B cell (primary cell): ENCODE measurements at regions not wholly inside any gene's neighbourhood (a gene's known extent, or its start where the extent isn't known, plus 50 kb on each side); places are given as distances from the start of the nearest gene placed in this dataset.

ENCODE experiments used
- ATAC-seq: fragments of 200-7000 bp; cut with Tn5 transposase; one replicate; pipeline ENCODE4 v1.10.0; 2021; ENCODE audit warnings: low read depth, mild to moderate bottlenecking, moderate number of reproducible peaks, moderate library complexity
- CTCF ChIA-PET: fragments of 350-600 bp; sonication (Branson Sonifier 250); formaldehyde crosslinking; loops from one replicate; lab custom pipeline; 2021; ENCODE audit warnings: antibody characterized with exemption, inconsistent platforms; lab: Charles Lee
- POLR2A ChIA-PET: fragments of 350-600 bp; sonication (Branson Sonifier 250); formaldehyde crosslinking; loops from one replicate; lab custom pipeline; 2021; ENCODE audit warnings: antibody characterized with exemption; lab: Charles Lee
- DNase-seq: peaks from one replicate; pipeline ENCODE4 v3.0.0; 2013
- H2AFZ ChIP-seq: 2 replicates; pipeline ENCODE4 v1.6.1; 2012; ENCODE audit warnings: mild to moderate bottlenecking, low read depth, low read length; ENCODE audit not compliant: insufficient read depth, poor library complexity, severe bottlenecking
- H3K27ac ChIP-seq, 2 donors: 1 replicate in 1 of 2; 2 replicates in 1 of 2; pipeline ENCODE4 v1.5.1; 2012 to 2013; ENCODE audit warnings: low read length in 2 of 2, mild to moderate bottlenecking in 2 of 2, moderate library complexity in 1 of 2
- H3K27me3 ChIP-seq, 4 experiments: fragments of 200-600 bp in 1 of 4; sonication (generic) in 1 of 4; replicated peaks in 1 of 4; 1 replicate in 2 of 4; 2 replicates in 2 of 4; pipeline versions ENCODE4 v1.6.1 to v1.7.0; 2013 to 2016; ENCODE audit warnings: low read length in 3 of 4, mild to moderate bottlenecking in 2 of 4, mixed read lengths in 1 of 4, moderate library complexity in 1 of 4; ENCODE audit not compliant: insufficient read depth in 4 of 4, control insufficient read depth in 3 of 4; ENCODE audit errors: control extremely low read depth in 1 of 4
- H3K36me3 ChIP-seq, 2 experiments: replicated peaks in 1 of 2; 1 replicate in 1 of 2; 2 replicates in 1 of 2; pipeline versions ENCODE4 v1.6.1 to v1.7.1; 2013; ENCODE audit warnings: low read length in 1 of 2; ENCODE audit not compliant: insufficient read depth in 2 of 2, control insufficient read depth in 1 of 2; ENCODE audit errors: control extremely low read depth in 1 of 2, extremely low read depth in 1 of 2
- H3K4me1 ChIP-seq, 2 donors: fragments of 200-600 bp in 1 of 2; sonication (generic) in 1 of 2; 1 replicate in 1 of 2; 2 replicates in 1 of 2; pipeline versions ENCODE4 v1.5.1 to v1.6.1; 2013 to 2017; ENCODE audit warnings: low read length in 2 of 2; ENCODE audit not compliant: control insufficient read depth in 2 of 2, insufficient read depth in 2 of 2
- H3K4me2 ChIP-seq: replicated peaks from 2 replicates; pipeline ENCODE3; 2012; ENCODE audit warnings: mild to moderate bottlenecking, low read depth, low read length; ENCODE audit not compliant: poor library complexity, severe bottlenecking
- H3K4me3 ChIP-seq, 5 experiments: fragments of 200-600 bp in 1 of 5; sonication (generic) in 1 of 5; 1 replicate in 3 of 5; 2 replicates in 2 of 5; pipeline versions ENCODE4 v1.5.1 to v1.7.0; 2011 to 2016; ENCODE audit warnings: low read length in 4 of 5, mild to moderate bottlenecking in 4 of 5, low read depth in 2 of 5, control low read depth in 1 of 5, moderate library complexity in 1 of 5; ENCODE audit not compliant: insufficient read depth in 1 of 5; ENCODE audit errors: control extremely low read depth in 1 of 5, extremely low read depth in 1 of 5
- H3K79me2 ChIP-seq: fragments of 200-600 bp; sonication (generic); one replicate; pipeline ENCODE4 v1.6.0; 2016; ENCODE audit warnings: low read length; ENCODE audit not compliant: control insufficient read depth, insufficient read depth
- H3K9ac ChIP-seq: fragments of 200-600 bp; sonication (generic); 2 replicates; pipeline ENCODE4 v1.6.1; 2017; ENCODE audit warnings: mild to moderate bottlenecking, low read length, moderate library complexity
- H3K9me3 ChIP-seq, 3 donors: one replicate each; pipeline versions ENCODE4 v1.6.1 to v1.7.1; 2013; ENCODE audit warnings: low read length in 2 of 3; ENCODE audit not compliant: control insufficient read depth in 2 of 3, insufficient read depth in 1 of 3; ENCODE audit errors: control extremely low read depth in 1 of 3
- H4K20me1 ChIP-seq: 2 replicates; pipeline ENCODE4 v1.6.0; 2012; ENCODE audit warnings: mild to moderate bottlenecking, low read length; ENCODE audit not compliant: insufficient read depth, control insufficient read depth, poor library complexity, severe bottlenecking
- H3K27ac Mint-ChIP-seq: one replicate; pipeline ENCODE4 v1.8.0; 2021; ENCODE audit warnings: mixed read lengths
- H3K27me3 Mint-ChIP-seq: one replicate; pipeline ENCODE4 v1.8.0; 2021; ENCODE audit warnings: mixed read lengths
- H3K4me1 Mint-ChIP-seq: one replicate; pipeline ENCODE4 v1.8.0; 2021; ENCODE audit warnings: mixed read lengths
- H3K4me3 Mint-ChIP-seq: one replicate; pipeline ENCODE4 v1.8.0; 2021; ENCODE audit warnings: mixed read lengths
- H3K9me3 Mint-ChIP-seq: one replicate; pipeline ENCODE4 v1.8.0; 2022; ENCODE audit warnings: mixed read lengths; ENCODE audit not compliant: insufficient read depth
- CTCF ChIP-seq: fragments of 200-600 bp; IDR thresholded peaks from one replicate; pipeline ENCODE4 v1.8.0; 2022; ENCODE audit warnings: antibody characterized with exemption, mild to moderate bottlenecking
- EZH2 ChIP-seq: IDR thresholded peaks from 2 replicates; pipeline ENCODE4 v1.6.1; 2012; ENCODE audit warnings: borderline replicate concordance, low read depth, mild to moderate bottlenecking, moderate library complexity, low read length; ENCODE audit not compliant: insufficient read depth, poor library complexity, severe bottlenecking
- WGBS: methylation state at CpG from one replicate; pipeline ENCODE4 v1.1.5; 2013; ENCODE audit warnings: missing lambda C conversion rate; ENCODE audit not compliant: insufficient coverage; 5-methylcytosine and 5-hydroxymethylcytosine counted together
- intact Hi-C: fragments of 100-400 bp; cut with micrococcal nuclease; formaldehyde crosslinking; loops from one replicate; pipeline ENCODE4 v1.10.0; 2022

GRCh38 chr4:189177130-189177529, 763.5 kb upstream of the FRG1 start:
- TF ChIP-seq EZH2 (no peak), CTCF (no peak)
- no peak for DNase-seq
- H3K9ac ChIP-seq, result no peak overlapping the region
- H3K27me3 ChIP-seq, result no peaks in the 10 kb centered on the region
- no peaks in the 10 kb centered on the region for H4K20me1 ChIP-seq
- ChIA-PET CTCF (no interaction called here), POLR2A (no interaction called here)
- H3K9me3 Mint-ChIP-seq, result no peaks in the 10 kb centered on the region
- H3K27me3 Mint-ChIP-seq, result no peaks in the 10 kb centered on the region
- no peak overlapping the region for H2AFZ ChIP-seq
- no peaks in the 10 kb centered on the region for H3K4me1 Mint-ChIP-seq
- H3K4me3 ChIP-seq, result no peak overlapping the region
- no peak overlapping the region for H3K27ac Mint-ChIP-seq
- H3K79me2 ChIP-seq, result no peaks in the 10 kb centered on the region
- no peak overlapping the region for H3K4me3 Mint-ChIP-seq
- WGBS, result 72% methylated on average over 5 of the region's 5 CpGs
- H3K9me3 ChIP-seq, result no peaks in the 10 kb centered on the region
- H3K4me1 ChIP-seq, result no peaks in the 10 kb centered on the region
- intact Hi-C loops, result no loop called here
- H3K36me3 ChIP-seq, result no peaks in the 10 kb centered on the region
- no peak for ATAC-seq
- no peak overlapping the region for H3K4me2 ChIP-seq
- H3K27ac ChIP-seq, result no peak overlapping the region

GRCh38 chr4:189178125-189178746, 762.4 kb upstream of the FRG1 start:
- 86% methylated on average over 2 of the region's 3 CpGs for WGBS
- Mint-ChIP-seq H3K9me3 (no peaks in the 10 kb centered on the region), H3K27ac (no peak overlapping the region), H3K27me3 (no peaks in the 10 kb centered on the region), H3K4me3 (no peak overlapping the region), H3K4me1 (no peaks in the 10 kb centered on the region)
- POLR2A ChIA-PET, result no interaction called here
- TF ChIP-seq EZH2 (no peak), CTCF (no peak)
- Histone ChIP-seq H3K27ac (no peak overlapping the region), H4K20me1 (no peaks in the 10 kb centered on the region), H3K4me2 (no peak overlapping the region), H2AFZ (no peak overlapping the region), H3K9ac (no peak overlapping the region), H3K4me1 (no peaks in the 10 kb centered on the region), H3K36me3 (no peaks in the 10 kb centered on the region), H3K9me3 (no peaks in the 10 kb centered on the region), H3K4me3 (no peak overlapping the region), H3K27me3 (no peaks in the 10 kb centered on the region), H3K79me2 (no peaks in the 10 kb centered on the region)
- intact Hi-C loops, result no loop called here
- ATAC-seq, result no peak
- CTCF ChIA-PET, result no interaction called here
- DNase-seq, result no peak
